Iris pigment epithelial cell (primary cell): ENCODE measurements at regions not wholly inside any gene's neighbourhood (a gene's known extent, or its start where the extent isn't known, plus 50 kb on each side); places are given as distances from the start of the nearest gene placed in this dataset.
"Not testable (repeated sequence)": the region's sequence is repeated elsewhere in the genome, so short reads cannot be mapped to it uniquely, and the experiment has no call there.

ENCODE experiments used
- DNase-seq: peaks from one replicate; pipeline ENCODE4 v3.0.0-alpha.2; 2011; ENCODE audit warnings: low read depth

GRCh38 chr10:130351466-130352290 is 215.5 kb downstream of the GLRX3 start:
- no peak for DNase-seq

GRCh38 chr10:130352291-130352645 is 216.1 kb downstream of the GLRX3 start:
- no peak for DNase-seq

GRCh38 chr10:130353928-130354572 is 217.9 kb downstream of the GLRX3 start:
- no peak for DNase-seq

GRCh38 chr10:130354573-130354954 is 218.4 kb downstream of the GLRX3 start:
- no peak for DNase-seq

- DNase-seq, result no peak
Observed at GRCh38 chr10:130354976-130355795, 219.0 kb downstream of the GLRX3 start.

GRCh38 chr10:130356429-130356828 is 220.2 kb downstream of the GLRX3 start:
- DNase-seq, result not testable (repeated sequence)

- DNase-seq, result no peak
Observed at GRCh38 chr10:130357226-130357625, 221.0 kb downstream of the GLRX3 start.

- no peak for DNase-seq
Observed at GRCh38 chr10:130357951-130358350, 221.8 kb downstream of the GLRX3 start.

GRCh38 chr10:130358981-130359650 is 222.9 kb downstream of the GLRX3 start:
- DNase-seq, result no peak

GRCh38 chr10:130359711-130360110 is 223.5 kb downstream of the GLRX3 start:
- no peak for DNase-seq

GRCh38 chr10:130360826-130361311 is 224.7 kb downstream of the GLRX3 start:
- no peak for DNase-seq

GRCh38 chr10:130361351-130362105 is 225.3 kb downstream of the GLRX3 start:
- DNase-seq, result no peak

GRCh38 chr10:130362308-130362761 is 226.1 kb downstream of the GLRX3 start:
- DNase-seq, result no peak

- DNase-seq, result no peak
Observed at GRCh38 chr10:130363051-130363450, 226.9 kb downstream of the GLRX3 start.

- no peak for DNase-seq
Observed at GRCh38 chr10:130363899-130364445, 227.8 kb downstream of the GLRX3 start.

GRCh38 chr10:130364631-130365411 is 228.6 kb downstream of the GLRX3 start:
- no peak for DNase-seq

- no peak for DNase-seq
Observed at GRCh38 chr10:130368761-130369560, 232.8 kb downstream of the GLRX3 start.

- DNase-seq, result no peak
Observed at GRCh38 chr10:130369645-130370381, 233.6 kb downstream of the GLRX3 start.
